ENCODE measurements at regions not wholly inside any gene's neighbourhood (a gene's known extent, or its start where the extent isn't known, plus 50 kb on each side); places are given as distances from the start of the nearest gene placed in this dataset.
"Not testable (repeated sequence)": the region's sequence is repeated elsewhere in the genome, so short reads cannot be mapped to it uniquely, and the experiment has no call there.

- H3K9me3 Mint-ChIP-seq = peaks cover 13% of the 10 kb centered on the region
- no peaks in the 10 kb centered on the region for H3K4me1 Mint-ChIP-seq (ENCODE audit: low read depth in 2 of 2)
- H3K27ac Mint-ChIP-seq = no peak overlapping the region
- no peak overlapping the region for H3K4me3 Mint-ChIP-seq
- no peak for ATAC-seq
- H3K27me3 Mint-ChIP-seq = no peaks in the 10 kb centered on the region
- DNase-seq (ENCODE audit: low spot score) = no peak
- no peaks in the 10 kb centered on the region for H3K36me3 Mint-ChIP-seq
Measured at GRCh38 chr2:123578016-123578415, 447.1 kb upstream of the CNTNAP5 start.

DNA sequence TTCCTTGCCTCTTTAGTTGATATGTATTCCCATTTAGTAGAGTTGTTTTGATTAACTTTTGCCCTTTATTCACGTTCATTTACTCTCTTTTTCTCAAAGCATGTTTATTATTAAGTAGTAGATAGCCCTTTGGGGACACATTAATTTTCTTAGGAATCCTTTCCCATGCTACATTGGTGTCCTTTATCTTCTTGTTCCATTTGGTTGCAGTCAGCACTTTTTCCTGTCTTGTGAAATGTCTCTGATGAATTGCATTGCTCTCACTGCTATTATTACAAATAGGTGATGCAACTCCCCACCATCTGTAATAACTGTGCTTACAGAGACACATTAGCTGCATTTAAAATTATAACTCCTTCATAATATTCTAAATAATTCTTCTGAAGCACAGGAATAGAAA, 428.5 kb upstream of the CNTNAP5 start:
- H3K9me3 Mint-ChIP-seq = peaks cover 27% of the 10 kb centered on the region
- no peaks in the 10 kb centered on the region for H3K36me3 Mint-ChIP-seq
- no peak overlapping the region for H3K27ac Mint-ChIP-seq
- DNase-seq (ENCODE audit: low spot score) (no peak), ATAC-seq (no peak)
- H3K4me1 Mint-ChIP-seq (ENCODE audit: low read depth in 2 of 2) = no peaks in the 10 kb centered on the region
- no peak overlapping the region for H3K4me3 Mint-ChIP-seq
- H3K27me3 Mint-ChIP-seq = no peaks in the 10 kb centered on the region

DNA sequence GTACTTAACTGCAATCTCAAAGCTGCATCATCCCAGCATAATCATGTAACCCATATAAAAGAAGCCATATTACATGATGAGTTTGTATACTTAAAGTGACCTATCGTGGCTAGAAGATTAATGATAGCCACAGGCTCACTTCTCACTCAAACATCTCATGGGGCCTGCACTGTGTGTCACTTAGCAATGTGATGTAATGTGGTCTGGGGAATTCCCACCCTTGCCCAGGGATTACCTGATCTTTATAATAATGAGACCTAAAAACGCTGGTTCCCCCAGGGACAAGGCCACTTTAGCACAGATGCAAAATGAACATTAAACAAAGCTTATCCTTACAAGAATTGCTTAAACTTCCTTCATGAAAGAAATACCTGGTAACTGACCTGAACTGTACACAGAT, 427.1 kb upstream of the CNTNAP5 start:
- Mint-ChIP-seq H3K27me3 (no peaks in the 10 kb centered on the region), H3K27ac (no peak overlapping the region), H3K9me3 (peaks cover 27% of the 10 kb centered on the region), H3K4me1 (ENCODE audit: low read depth in 2 of 2) (no peaks in the 10 kb centered on the region), H3K36me3 (no peaks in the 10 kb centered on the region), H3K4me3 (no peak overlapping the region)
- ATAC-seq = no peak
- no peak for DNase-seq (ENCODE audit: low spot score)

DNA sequence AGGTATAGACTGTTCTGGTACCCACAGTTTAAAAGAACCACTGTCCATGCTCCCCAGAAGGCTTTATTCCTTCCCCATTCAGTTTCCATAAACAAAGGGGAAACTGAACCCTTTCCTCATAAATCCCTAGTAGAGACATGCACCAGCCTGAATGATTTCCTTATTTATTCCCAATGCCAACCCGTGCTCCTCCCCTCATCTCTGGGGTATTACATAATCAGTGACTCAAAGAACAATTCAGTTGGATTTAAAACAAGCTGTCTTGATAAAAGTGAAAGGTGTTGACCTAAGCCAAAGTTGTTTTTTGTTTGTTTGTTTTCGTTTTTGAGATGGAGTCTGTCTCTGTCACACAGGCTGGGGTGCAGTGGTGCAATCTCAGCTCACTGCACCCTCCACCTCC, 418.5 kb upstream of the CNTNAP5 start:
- H3K27me3 Mint-ChIP-seq = no peaks in the 10 kb centered on the region
- H3K4me1 Mint-ChIP-seq (ENCODE audit: low read depth in 2 of 2) = no peaks in the 10 kb centered on the region
- DNase-seq (ENCODE audit: low spot score) (no peak), ATAC-seq (no peak)
- no peak overlapping the region for H3K4me3 Mint-ChIP-seq
- no peaks in the 10 kb centered on the region for H3K36me3 Mint-ChIP-seq
- H3K9me3 Mint-ChIP-seq = peaks cover 11% of the 10 kb centered on the region
- no peak overlapping the region for H3K27ac Mint-ChIP-seq

GRCh38 chr2:123609077-123609476, 416.0 kb upstream of the CNTNAP5 start:
- Mint-ChIP-seq H3K9me3 (peaks cover 15% of the 10 kb centered on the region), H3K4me1 (ENCODE audit: low read depth in 2 of 2) (no peaks in the 10 kb centered on the region), H3K36me3 (peaks cover 5% of the 10 kb centered on the region), H3K4me3 (no peak overlapping the region), H3K27me3 (no peaks in the 10 kb centered on the region), H3K27ac (no peak overlapping the region)
- ATAC-seq (no peak), DNase-seq (ENCODE audit: low spot score) (no peak)

- DNase-seq (ENCODE audit: low spot score) (no peak), ATAC-seq (no peak)
- Mint-ChIP-seq H3K4me3 (no peak overlapping the region), H3K36me3 (peaks cover 5% of the 10 kb centered on the region), H3K27me3 (no peaks in the 10 kb centered on the region), H3K4me1 (ENCODE audit: low read depth in 2 of 2) (no peaks in the 10 kb centered on the region), H3K9me3 (peaks cover 15% of the 10 kb centered on the region), H3K27ac (no peak overlapping the region)
Measured at GRCh38 chr2:123614596-123614995, 410.5 kb upstream of the CNTNAP5 start.

GRCh38 chr2:123618642-123619041, 406.4 kb upstream of the CNTNAP5 start:
- H3K36me3 Mint-ChIP-seq; H3K27me3 Mint-ChIP-seq; H3K9me3 Mint-ChIP-seq; DNase-seq (ENCODE audit: low spot score); H3K27ac Mint-ChIP-seq; H3K4me1 Mint-ChIP-seq (ENCODE audit: low read depth in 2 of 2); ATAC-seq; H3K4me3 Mint-ChIP-seq: not testable (repeated sequence)

GRCh38 chr2:123624816-123625215, 400.3 kb upstream of the CNTNAP5 start:
- Mint-ChIP-seq H3K9me3 (peaks cover 6% of the 10 kb centered on the region), H3K36me3 (no peaks in the 10 kb centered on the region), H3K4me1 (ENCODE audit: low read depth in 2 of 2) (no peaks in the 10 kb centered on the region), H3K27ac (no peak overlapping the region), H3K27me3 (no peaks in the 10 kb centered on the region), H3K4me3 (no peak overlapping the region)
- ATAC-seq (no peak), DNase-seq (ENCODE audit: low spot score) (no peak)

DNA sequence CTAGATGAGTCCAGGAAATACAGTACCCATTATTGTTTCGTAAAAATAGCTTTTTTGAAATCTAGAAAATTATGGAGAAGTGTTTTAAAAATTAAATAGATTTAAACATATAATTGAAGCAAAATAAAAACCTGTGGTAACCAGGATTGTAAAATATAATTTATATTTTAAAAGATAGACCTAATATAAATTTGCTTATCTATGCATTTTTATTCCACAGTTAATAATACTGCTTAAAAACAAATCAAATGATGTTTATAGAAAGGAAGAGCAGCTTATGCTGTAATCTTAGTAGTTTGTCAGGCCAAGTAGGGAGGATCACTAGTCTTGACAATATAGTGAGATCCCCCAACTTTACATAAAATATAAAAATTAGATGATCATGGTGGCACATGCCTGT, 388.9 kb upstream of the CNTNAP5 start:
- no peaks in the 10 kb centered on the region for H3K4me1 Mint-ChIP-seq (ENCODE audit: low read depth in 2 of 2)
- no peaks in the 10 kb centered on the region for H3K27me3 Mint-ChIP-seq
- no peak for DNase-seq (ENCODE audit: low spot score)

DNA sequence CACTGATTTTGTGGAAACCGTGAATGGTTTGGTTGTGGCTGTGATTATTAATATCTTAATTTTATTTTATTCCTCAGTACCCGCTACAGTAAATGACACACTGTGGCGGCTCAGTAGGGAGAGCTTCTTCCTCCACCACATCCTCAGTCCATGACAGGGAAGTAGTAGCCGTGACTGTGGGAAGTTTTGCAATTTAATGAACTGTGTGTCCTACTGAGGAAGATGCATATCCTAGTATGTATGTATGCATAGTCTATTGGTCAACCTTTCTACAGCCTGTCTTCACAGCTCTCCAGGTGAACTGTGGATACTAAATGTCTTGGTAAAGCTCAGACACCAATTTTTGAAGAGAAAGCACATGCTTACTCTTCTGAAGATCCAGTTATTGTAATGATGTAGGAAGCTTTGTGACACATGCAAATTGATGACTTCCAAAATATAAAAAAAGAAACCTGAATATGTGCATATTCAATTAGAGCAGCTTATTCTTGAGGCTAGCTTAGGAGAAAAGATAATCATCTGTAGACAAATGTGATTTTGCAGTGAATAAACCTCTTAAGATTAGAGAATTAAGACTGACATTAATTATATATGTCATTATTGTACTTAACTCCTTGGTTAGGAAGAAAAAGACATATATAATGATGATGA, 384.3 kb upstream of the CNTNAP5 start:
- H3K9me3 Mint-ChIP-seq = no peaks in the 10 kb centered on the region
- H3K4me3 Mint-ChIP-seq = no peak overlapping the region
- no peaks in the 10 kb centered on the region for H3K36me3 Mint-ChIP-seq

More for the DNA sequence above, 388.9 kb upstream of the CNTNAP5 start:
- H3K36me3 Mint-ChIP-seq = no peaks in the 10 kb centered on the region
- H3K9me3 Mint-ChIP-seq = peaks cover 4% of the 10 kb centered on the region
- no peak overlapping the region for H3K4me3 Mint-ChIP-seq
- no peak overlapping the region for H3K27ac Mint-ChIP-seq
- ATAC-seq = no peak

GRCh38 chr2:123644053-123644452, 381.0 kb upstream of the CNTNAP5 start:
- ATAC-seq (no peak), DNase-seq (ENCODE audit: low spot score) (no peak)
- Mint-ChIP-seq H3K4me1 (ENCODE audit: low read depth in 2 of 2) (no peaks in the 10 kb centered on the region), H3K27ac (no peak overlapping the region), H3K4me3 (no peak overlapping the region), H3K36me3 (no peaks in the 10 kb centered on the region), H3K27me3 (no peaks in the 10 kb centered on the region), H3K9me3 (no peaks in the 10 kb centered on the region)

More for the DNA sequence above, 384.3 kb upstream of the CNTNAP5 start:
- Mint-ChIP-seq H3K27me3 (no peaks in the 10 kb centered on the region), H3K27ac (no peak overlapping the region), H3K4me1 (ENCODE audit: low read depth in 2 of 2) (no peaks in the 10 kb centered on the region)
- DNase-seq (ENCODE audit: low spot score) = no peak
- ATAC-seq = no peak

DNA sequence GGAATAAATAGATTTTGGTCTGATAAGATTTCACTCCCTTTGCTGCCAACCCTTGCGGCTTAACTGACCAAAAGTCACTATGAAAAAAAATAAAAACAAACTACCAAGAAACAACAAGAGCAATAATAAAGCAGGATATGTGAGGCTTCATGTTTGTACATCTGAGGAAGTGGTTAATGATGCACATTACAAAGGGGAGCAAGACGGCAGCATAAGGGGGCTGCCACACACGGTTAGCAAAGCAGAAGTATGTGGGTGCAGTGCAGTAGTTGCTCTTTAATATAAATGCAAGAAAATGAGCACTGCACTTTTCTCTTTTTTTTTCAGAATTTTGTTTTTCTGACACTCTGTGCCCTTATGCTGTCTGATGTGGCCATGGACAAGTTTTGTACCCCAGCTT, 377.1 kb upstream of the CNTNAP5 start:
- Mint-ChIP-seq H3K9me3 (peaks cover 3% of the 10 kb centered on the region), H3K27me3 (no peaks in the 10 kb centered on the region), H3K4me1 (ENCODE audit: low read depth in 2 of 2) (no peaks in the 10 kb centered on the region), H3K4me3 (no peak overlapping the region), H3K27ac (no peak overlapping the region), H3K36me3 (no peaks in the 10 kb centered on the region)
- ATAC-seq = no peak
- no peak for DNase-seq (ENCODE audit: low spot score)

DNA sequence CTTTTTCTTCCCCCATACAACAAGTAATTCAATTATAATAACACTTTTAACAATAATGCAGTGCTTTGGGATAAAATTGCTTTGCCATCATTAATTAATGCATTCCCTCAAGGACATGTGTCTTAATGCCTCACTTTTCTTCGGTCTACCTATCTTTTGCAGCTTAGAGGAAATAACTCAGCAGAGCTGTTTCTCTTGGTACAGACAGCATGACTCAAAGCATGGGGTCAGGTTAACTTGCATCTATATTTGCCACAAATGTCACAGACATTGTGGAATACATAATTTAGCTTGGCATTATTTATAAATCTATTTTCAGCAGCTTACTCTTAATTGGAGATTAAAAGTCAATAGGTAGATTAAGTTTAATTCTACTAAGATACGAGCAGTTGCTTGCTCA, 376.1 kb upstream of the CNTNAP5 start:
- H3K36me3 Mint-ChIP-seq = no peaks in the 10 kb centered on the region
- no peak for ATAC-seq
- H3K27me3 Mint-ChIP-seq = no peaks in the 10 kb centered on the region
- no peaks in the 10 kb centered on the region for H3K4me1 Mint-ChIP-seq (ENCODE audit: low read depth in 2 of 2)
- no peak overlapping the region for H3K27ac Mint-ChIP-seq
- DNase-seq (ENCODE audit: low spot score) = no peak
- H3K4me3 Mint-ChIP-seq = no peak overlapping the region
- peaks cover 3% of the 10 kb centered on the region for H3K9me3 Mint-ChIP-seq

DNA sequence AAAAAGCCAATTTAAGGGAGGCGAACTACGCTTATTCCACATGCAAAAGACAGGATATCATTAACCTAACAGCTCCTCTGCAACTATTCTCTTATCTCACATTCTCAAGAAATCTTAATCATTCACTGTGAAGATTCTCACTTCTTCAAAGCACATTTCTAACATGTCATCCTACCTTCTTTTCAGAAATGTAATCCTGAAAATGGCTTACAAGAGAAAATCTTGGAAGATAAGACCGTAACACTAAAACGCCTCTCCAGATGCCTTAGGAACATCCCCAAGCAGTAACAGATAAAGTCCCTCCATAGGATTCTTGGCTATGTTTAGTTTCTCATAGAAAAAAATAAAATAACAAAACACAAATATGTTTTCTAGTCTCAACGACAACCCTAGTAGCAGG, 373.9 kb upstream of the CNTNAP5 start:
- no peak for ATAC-seq
- DNase-seq (ENCODE audit: low spot score) = no peak
- no peak overlapping the region for H3K4me3 Mint-ChIP-seq
- H3K36me3 Mint-ChIP-seq = peaks cover 8% of the 10 kb centered on the region
- H3K9me3 Mint-ChIP-seq = peaks cover 3% of the 10 kb centered on the region
- peaks cover 0 to 5% of the 10 kb centered on the region in 2 donors for H3K4me1 Mint-ChIP-seq (ENCODE audit: low read depth in 2 of 2)
- no peak overlapping the region for H3K27ac Mint-ChIP-seq
- no peaks in the 10 kb centered on the region for H3K27me3 Mint-ChIP-seq

- Mint-ChIP-seq H3K27me3 (no peaks in the 10 kb centered on the region), H3K27ac (no peak overlapping the region), H3K4me1 (ENCODE audit: low read depth in 2 of 2) (peaks cover 0 to 5% of the 10 kb centered on the region in 2 donors), H3K36me3 (peaks cover 8% of the 10 kb centered on the region), H3K9me3 (peaks cover 6% of the 10 kb centered on the region), H3K4me3 (no peak overlapping the region)
- DNase-seq (ENCODE audit: low spot score) (no peak), ATAC-seq (no peak)
Measured at GRCh38 chr2:123652320-123652719, 372.8 kb upstream of the CNTNAP5 start.

Measured in natural killer cell treated with Interleukin-12 subunit alpha and Interleukin-12 subunit beta and Interleukin-15 and Interleukin-18, amount 100 ng/mL, for 72 hours (primary cell).